Neural cell (in vitro differentiated cells): ENCODE measurements at regions not wholly inside any gene's neighbourhood (a gene's known extent, or its start where the extent isn't known, plus 50 kb on each side); places are given as distances from the start of the nearest gene placed in this dataset.

Experiments
- H2AFZ ChIP-seq: fragments of 200-600, 300-800 bp; sonication (generic), shearing (Covaris generic); 2 replicates; pipeline ENCODE4 v1.6.0; 2014; ENCODE audit warnings: low read depth, mild to moderate bottlenecking, antibody characterized with exemption, low read length, moderate library complexity
- H3F3A ChIP-seq: fragments of 200-600 bp; shearing (Covaris generic); 2 replicates; pipeline ENCODE4 v1.6.1; 2016; ENCODE audit warnings: mild to moderate bottlenecking, moderate library complexity, mixed read lengths, antibody characterized with exemption, low read length; ENCODE audit not compliant: insufficient read depth, poor library complexity, severe bottlenecking
- H3K27ac ChIP-seq: fragments of 200-600, 300-800 bp; sonication (generic), shearing (Covaris generic); 2 replicates; pipeline ENCODE4 v1.5.1; 2014; ENCODE audit warnings: mild to moderate bottlenecking, low read length, moderate library complexity
- H3K27me3 ChIP-seq: fragments of 300-800, 200-600 bp; sonication (generic), shearing (Covaris generic); 2 replicates; pipeline ENCODE4 v1.6.0; 2014; ENCODE audit warnings: mild to moderate bottlenecking, low read depth, low read length, moderate library complexity; ENCODE audit not compliant: insufficient read depth
- H3K36me3 ChIP-seq: fragments of 300-800, 200-600 bp; sonication (generic), shearing (Covaris generic); 2 replicates; pipeline ENCODE4 v1.5.1; 2014; ENCODE audit warnings: mild to moderate bottlenecking, antibody characterized with exemption, low read length, moderate library complexity; ENCODE audit not compliant: insufficient read depth
- H3K4me2 ChIP-seq: fragments of 300-800, 200-600 bp; sonication (generic), shearing (Covaris generic); 2 replicates; pipeline ENCODE4 v1.6.0; 2014; ENCODE audit warnings: mild to moderate bottlenecking, low read length
- H3K4me3 ChIP-seq: fragments of 300-800, 200-600 bp; sonication (generic), shearing (Covaris generic); 2 replicates; pipeline ENCODE4 v1.5.1; 2014; ENCODE audit warnings: mild to moderate bottlenecking, low read length, moderate library complexity
- H3K79me2 ChIP-seq: fragments of 200-600 bp; shearing (Covaris generic); replicated peaks from 2 replicates; pipeline ENCODE4 v1.6.0; 2014; ENCODE audit warnings: mild to moderate bottlenecking, low read length, moderate library complexity; ENCODE audit not compliant: insufficient read depth
- H3K9ac ChIP-seq: fragments of 300-800, 200-600 bp; sonication (generic), shearing (Covaris generic); 2 replicates; pipeline ENCODE4 v1.6.1; 2016; ENCODE audit warnings: mild to moderate bottlenecking, low read length, mixed read lengths
- H3K9me2 ChIP-seq: fragments of 200-600 bp; shearing (Covaris generic); 2 replicates; pipeline ENCODE4 v1.6.1; 2016; ENCODE audit warnings: mild to moderate bottlenecking, low read length, mixed read lengths; ENCODE audit not compliant: insufficient read depth
- H3K9me3 ChIP-seq: fragments of 200-600, 300-800 bp; sonication (generic), shearing (Covaris generic); 2 replicates; pipeline ENCODE4 v1.6.1; 2016; ENCODE audit warnings: mild to moderate bottlenecking, mixed run types, low read length, moderate library complexity, mixed read lengths
- H4K20me1 ChIP-seq: fragments of 200-600 bp; shearing (Covaris generic); 2 replicates; pipeline ENCODE4 v1.6.1; 2016; ENCODE audit warnings: mild to moderate bottlenecking, mixed run types; ENCODE audit not compliant: insufficient read depth
- CTCF ChIP-seq: fragments of 450-650 bp; IDR thresholded peaks from 2 replicates; pipeline ENCODE4 v1.5.1; 2014; ENCODE audit warnings: antibody characterized with exemption, mild to moderate bottlenecking, moderate library complexity; ENCODE audit not compliant: poor library complexity, severe bottlenecking
- EP300 ChIP-seq: fragments of 450-650 bp; conservative IDR thresholded peaks from 2 replicates; pipeline ENCODE4 v1.6.1; 2014; ENCODE audit warnings: antibody characterized with exemption, mild to moderate bottlenecking, moderate library complexity; ENCODE audit not compliant: poor library complexity, severe bottlenecking
- EZH2 ChIP-seq: fragments of 200-600, 300-800 bp; shearing (Covaris generic), sonication (generic); IDR thresholded peaks from 2 replicates; pipeline ENCODE4 v1.6.1; 2014; ENCODE audit warnings: antibody characterized with exemption, low read length, borderline replicate concordance, mild to moderate bottlenecking; ENCODE audit not compliant: insufficient read depth, poor library complexity, severe bottlenecking
- MXI1 ChIP-seq: fragments of 450-650 bp; conservative IDR thresholded peaks from 2 replicates; pipeline ENCODE4 v1.6.1; 2014; ENCODE audit warnings: antibody characterized with exemption, mild to moderate bottlenecking; ENCODE audit not compliant: poor library complexity, severe bottlenecking
- POLR2AphosphoS5 ChIP-seq: IDR thresholded peaks from 2 replicates; pipeline ENCODE4 v1.6.1; 2012
- RAD21 ChIP-seq: fragments of 450-650 bp; conservative IDR thresholded peaks from 2 replicates; pipeline ENCODE4 v1.6.1; 2014; ENCODE audit warnings: antibody characterized with exemption, mild to moderate bottlenecking, moderate library complexity
- REST ChIP-seq: IDR thresholded peaks from 2 replicates; pipeline ENCODE4 v1.6.1; 2012; ENCODE audit warnings: borderline replicate concordance
- SMC3 ChIP-seq: fragments of 450-650 bp; conservative IDR thresholded peaks from 2 replicates; pipeline ENCODE4 v1.6.1; 2014; ENCODE audit warnings: antibody characterized with exemption, mild to moderate bottlenecking, moderate library complexity; ENCODE audit not compliant: poor library complexity
- TAF1 ChIP-seq: IDR thresholded peaks from 2 replicates; pipeline ENCODE4 v1.6.1; 2012; ENCODE audit warnings: low read depth

- Histone ChIP-seq H3K36me3 (no peaks in the 10 kb centered on the region), H3K4me3 (no peak overlapping the region), H3K4me2 (no peak overlapping the region), H3F3A (no peaks in the 10 kb centered on the region), H3K27me3 (no peaks in the 10 kb centered on the region), H3K9ac (no peak overlapping the region), H3K9me3 (no peaks in the 10 kb centered on the region), H3K79me2 (no peaks in the 10 kb centered on the region), H4K20me1 (no peaks in the 10 kb centered on the region), H3K27ac (no peak overlapping the region), H2AFZ (no peak overlapping the region), H3K9me2 (no peaks in the 10 kb centered on the region)
- TF ChIP-seq CTCF (no peak), EP300 (no peak), REST (no peak), POLR2AphosphoS5 (no peak), TAF1 (no peak), SMC3 (no peak), MXI1 (no peak), RAD21 (no peak), EZH2 (no peak)
These were observed 85.1 kb upstream of the NAV3 start for GRCh38 chr12:77745624-77746023.

- Histone ChIP-seq H3K9me2 (no peaks in the 10 kb centered on the region), H3K9ac (no peak overlapping the region), H3K27me3 (no peaks in the 10 kb centered on the region), H3K4me3 (no peak overlapping the region), H4K20me1 (no peaks in the 10 kb centered on the region), H3K36me3 (no peaks in the 10 kb centered on the region), H3K79me2 (no peaks in the 10 kb centered on the region), H3K4me2 (no peak overlapping the region), H3K27ac (no peak overlapping the region), H3K9me3 (no peaks in the 10 kb centered on the region), H3F3A (no peaks in the 10 kb centered on the region), H2AFZ (no peak overlapping the region)
- TF ChIP-seq CTCF, result no peak
These were observed 88.1 kb upstream of the NAV3 start for GRCh38 chr12:77742631-77743030.
